IMR-90 (cell line): ENCODE measurements at regions not wholly inside any gene's neighbourhood (a gene's known extent, or its start where the extent isn't known, plus 50 kb on each side); places are given as distances from the start of the nearest gene placed in this dataset.

ENCODE experiments used
- ATAC-seq: fragments of 200-7000 bp; cut with Tn5 transposase; 2 replicates; pipeline ENCODE4 v1.9.1; 2020; ENCODE audit warnings: low read depth, mild to moderate bottlenecking, moderate library complexity
- BruUV-seq: library from RNA; stranded (reverse); fragments of 400-500 nt; replicated peaks from 2 replicates; lab custom pipeline; 2021; lab: Mats Ljungman, UMichigan
- CTCF ChIA-PET: fragments of 300-600 bp; formaldehyde crosslinking; extraction: SDS; loops from one replicate; lab custom pipeline; 2021; ENCODE audit warnings: antibody characterized with exemption; lab: Yijun Ruan, JAX
- POLR2A ChIA-PET: fragments of 300-600 bp; sonication (Branson Sonifier 250); formaldehyde crosslinking; loops from one replicate; lab custom pipeline; 2022; ENCODE audit warnings: antibody characterized with exemption; ENCODE audit not compliant: unreplicated experiment; lab: Charles Lee
- DNase-seq: peaks from one replicate; pipeline ENCODE4 v3.0.0; 2013
- H2AFZ ChIP-seq: replicated peaks from 2 replicates; pipeline ENCODE3; 2013; ENCODE audit warnings: low read length, mild to moderate bottlenecking; ENCODE audit not compliant: poor library complexity
- H2AK5ac ChIP-seq: 2 replicates; pipeline ENCODE4 v1.6.1; 2013; ENCODE audit warnings: low read depth, low read length, inconsistent platforms
- H2AK9ac ChIP-seq: replicated peaks from 2 replicates; pipeline ENCODE3; 2013; ENCODE audit warnings: mild to moderate bottlenecking, low read depth, low read length, moderate library complexity; ENCODE audit not compliant: poor library complexity
- H2BK120ac ChIP-seq: 2 replicates; pipeline ENCODE4 v1.6.1; 2013; ENCODE audit warnings: low read depth, low read length, inconsistent platforms
- H2BK15ac ChIP-seq: 3 replicates; pipeline ENCODE4 v1.6.1; 2013; ENCODE audit warnings: low read depth, low read length, inconsistent platforms
- H2BK20ac ChIP-seq: 2 replicates; pipeline ENCODE4 v1.6.1; 2013; ENCODE audit warnings: low read depth, mild to moderate bottlenecking, inconsistent platforms, low read length, moderate library complexity
- H2BK5ac ChIP-seq: 2 replicates; pipeline ENCODE4 v1.6.1; 2013; ENCODE audit warnings: mild to moderate bottlenecking, low read depth, low read length, inconsistent platforms; ENCODE audit not compliant: poor library complexity, severe bottlenecking
- H3K14ac ChIP-seq: replicated peaks from 2 replicates; pipeline ENCODE4 v1.6.1; 2013; ENCODE audit warnings: low read depth, low read length, inconsistent platforms
- H3K18ac ChIP-seq: 2 replicates; pipeline ENCODE4 v1.6.1; 2013; ENCODE audit warnings: low read depth, low read length, control low read depth
- H3K23ac ChIP-seq: 2 replicates; pipeline ENCODE4 v1.6.1; 2013; ENCODE audit warnings: low read depth, low read length, inconsistent platforms
- H3K27ac ChIP-seq: 2 replicates; pipeline ENCODE4 v1.5.1; 2013; ENCODE audit warnings: mild to moderate bottlenecking, control low read depth, low read length; ENCODE audit not compliant: insufficient read depth
- H3K27me3 ChIP-seq: 2 replicates; pipeline ENCODE4 v1.6.1; 2013; ENCODE audit warnings: low read length; ENCODE audit not compliant: control insufficient read depth, insufficient read depth
- H3K36me3 ChIP-seq: 2 replicates; pipeline ENCODE4 v1.6.1; 2013; ENCODE audit warnings: low read length, mixed read lengths; ENCODE audit not compliant: control insufficient read depth, insufficient read depth
- H3K4ac ChIP-seq: 2 replicates; pipeline ENCODE4 v1.6.1; 2013; ENCODE audit warnings: low read depth, low read length, inconsistent platforms
- H3K4me1 ChIP-seq: 2 replicates; pipeline ENCODE4 v1.6.1; 2013; ENCODE audit warnings: low read length, mixed read lengths; ENCODE audit not compliant: control insufficient read depth, insufficient read depth
- H3K4me2 ChIP-seq: 2 replicates; pipeline ENCODE4 v1.6.1; 2013; ENCODE audit warnings: low read depth, mild to moderate bottlenecking, control low read depth, low read length, moderate library complexity
- H3K4me3 ChIP-seq: 2 replicates; pipeline ENCODE4 v1.5.1; 2013; ENCODE audit warnings: low read depth, mild to moderate bottlenecking, control low read depth, low read length, moderate library complexity; ENCODE audit not compliant: insufficient read depth
- H3K56ac ChIP-seq: 2 replicates; pipeline ENCODE4 v1.6.1; 2013; ENCODE audit warnings: low read length, inconsistent platforms; ENCODE audit not compliant: insufficient read depth; ENCODE audit errors: extremely low read depth
- H3K79me1 ChIP-seq, 2 experiments: 2 replicates each; pipeline ENCODE4 v1.6.1; 2013; ENCODE audit warnings: low read length in 2 of 2, inconsistent platforms in 1 of 2, low read depth in 1 of 2
- H3K9ac ChIP-seq: 2 replicates; pipeline ENCODE4 v1.6.1; 2013; ENCODE audit warnings: low read depth, low read length, control low read depth
- H3K9me1 ChIP-seq: 2 replicates; pipeline ENCODE4 v1.6.1; 2013; ENCODE audit warnings: low read length, inconsistent platforms; ENCODE audit not compliant: insufficient read depth
- H3K9me3 ChIP-seq: 2 replicates; pipeline ENCODE4 v1.6.1; 2013; ENCODE audit warnings: low read length; ENCODE audit not compliant: control insufficient read depth, insufficient read depth
- H4K20me1 ChIP-seq: 2 replicates; pipeline ENCODE4 v1.6.1; 2013; ENCODE audit warnings: low read length, inconsistent platforms; ENCODE audit not compliant: insufficient read depth
- H4K5ac ChIP-seq: 2 replicates; pipeline ENCODE4 v1.6.1; 2013; ENCODE audit warnings: mild to moderate bottlenecking, low read depth, low read length, control low read depth
- H4K8ac ChIP-seq, 2 experiments: 2 replicates each; pipeline ENCODE4 v1.6.1; 2013; ENCODE audit warnings: low read depth in 2 of 2, low read length in 2 of 2, control low read depth in 1 of 2, inconsistent platforms in 1 of 2
- H4K91ac ChIP-seq: 2 replicates; pipeline ENCODE4 v1.6.1; 2013; ENCODE audit warnings: low read depth, low read length, inconsistent platforms; ENCODE audit not compliant: insufficient read depth
- RAD21 ChIP-seq: IDR thresholded peaks from 2 replicates; pipeline ENCODE4 v1.6.1; 2012; ENCODE audit warnings: low read length, improper control_type of control experiment
- WGBS, 2 experiments: methylation state at CpG; one replicate each; pipeline versions ENCODE4 v1.1.5 to v1.1.7; 2013; ENCODE audit warnings: missing lambda C conversion rate in 2 of 2; ENCODE audit not compliant: insufficient read length in 1 of 2; ENCODE audit errors: extremely low coverage in 2 of 2; 5-methylcytosine and 5-hydroxymethylcytosine counted together
- dilution Hi-C: fragments of 300-500 bp; cut with HindIII; formaldehyde crosslinking; loops from one replicate; pipeline ENCODE4 v1.14.3; 2018; ENCODE audit warnings: low sequenced_read_pairs; ENCODE audit not compliant: unreplicated experiment
- in situ Hi-C: fragments of 300-500 bp; cut with MboI; formaldehyde crosslinking; loops from 3 replicates; pipeline ENCODE4 v1.14.3; 2019; ENCODE audit warnings: low sequenced_read_pairs, inconsistent platforms, mixed read lengths
- intact Hi-C: fragments of 100-400 bp; cut with micrococcal nuclease; formaldehyde crosslinking; loops from 2 replicates; pipeline ENCODE4 v1.10.0; 2022

GRCh38 chr3:5462086-5462485, 274.6 kb downstream of the EDEM1 start:
- no peak overlapping the region for H3K18ac ChIP-seq
- no peaks in the 10 kb centered on the region for H3K9me1 ChIP-seq
- H2BK15ac ChIP-seq = no peak overlapping the region
- DNase-seq = no peak
- no peak overlapping the region for H3K56ac ChIP-seq
- no peak overlapping the region for H2AK9ac ChIP-seq
- no peak overlapping the region for H4K91ac ChIP-seq
- ChIA-PET CTCF (no interaction called here), POLR2A (no interaction called here)
- no peak overlapping the region for H3K23ac ChIP-seq
- TF ChIP-seq RAD21 = no peak
- no peak overlapping the region for H3K4me2 ChIP-seq
- no peak overlapping the region for H2AK5ac ChIP-seq
- H3K4me3 ChIP-seq = no peak overlapping the region
- H3K14ac ChIP-seq = no peak overlapping the region
- in situ Hi-C loops (no loop called here), intact Hi-C loops (no loop called here), dilution Hi-C loops (no loop called here)
- no peaks in the 10 kb centered on the region for H3K27me3 ChIP-seq
- no peak overlapping the region for H2BK5ac ChIP-seq
- H3K27ac ChIP-seq = no peak overlapping the region
- BruUV-seq = no TSS peak
- no peaks in the 10 kb centered on the region for H3K36me3 ChIP-seq
- no peak overlapping the region for H2AFZ ChIP-seq
- H4K8ac ChIP-seq = no peak overlapping the region
- no peak overlapping the region for H2BK120ac ChIP-seq
- no peak overlapping the region for H3K4ac ChIP-seq
- no peak overlapping the region for H4K5ac ChIP-seq
- WGBS, 2 experiments = no CpG with 5 or more reads among the region's 1 CpG
- H4K20me1 ChIP-seq = no peaks in the 10 kb centered on the region
- no peaks in the 10 kb centered on the region for H3K4me1 ChIP-seq
- H3K9ac ChIP-seq = no peak overlapping the region
- H2BK20ac ChIP-seq = no peak overlapping the region
- H3K9me3 ChIP-seq = peaks cover 3% of the 10 kb centered on the region; the same call in 1 of the 2 replicates
- no peak for ATAC-seq
- no peaks in the 10 kb centered on the region for H3K79me1 ChIP-seq
